GM18511 (cell line): ENCODE measurements at regions not wholly inside any gene's neighbourhood (a gene's known extent, or its start where the extent isn't known, plus 50 kb on each side); places are given as distances from the start of the nearest gene placed in this dataset.

Experiments used
- ATAC-seq: cut with Tn5 transposase; IDR thresholded peaks from one replicate; pipeline ENCODE4 v1.9.1; 2021; ENCODE audit warnings: mild to moderate bottlenecking, moderate library complexity; ENCODE audit not compliant: unreplicated experiment

GRCh38 chr20:53838311-53838868 lies 232.0 kb downstream of the BCAS1 start:
- ATAC-seq = no peak

DNA sequence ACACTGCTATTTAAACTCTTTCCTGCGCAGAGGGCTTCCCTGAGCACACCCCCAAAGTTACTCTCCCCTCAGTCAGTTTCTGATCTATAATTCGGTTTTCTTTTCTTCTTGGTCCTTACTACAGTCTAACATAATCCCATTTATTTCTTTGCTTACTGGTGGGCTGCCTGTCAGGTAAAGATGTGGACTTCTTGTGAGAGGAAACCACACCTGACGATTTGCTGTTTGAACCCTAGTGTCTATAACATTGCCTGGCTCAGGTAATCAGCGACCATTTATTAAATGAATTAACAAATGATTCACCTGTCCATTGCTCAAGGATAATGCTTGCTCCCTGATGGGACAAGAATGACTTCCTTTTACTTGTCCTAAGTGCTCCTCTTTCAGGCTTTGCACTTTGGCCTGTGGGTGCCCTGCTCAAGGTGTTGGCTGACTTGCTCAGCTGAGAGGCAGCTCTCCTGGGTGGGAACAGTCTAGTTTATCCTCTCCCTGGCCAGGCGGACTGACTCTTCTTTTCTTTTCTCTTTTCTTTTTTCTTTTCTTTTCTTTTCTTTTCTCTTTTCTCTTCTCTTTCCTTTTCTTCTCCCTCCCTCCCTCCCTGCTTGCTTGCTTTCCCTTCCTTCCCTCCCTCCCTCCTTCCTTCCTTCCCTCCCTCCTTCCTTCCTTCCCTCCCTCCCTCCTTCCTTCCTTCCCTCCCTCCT lies 233.1 kb downstream of the BCAS1 start:
- no peak for ATAC-seq

- ATAC-seq = no peak
Observed at GRCh38 chr20:53834749-53835148, 235.6 kb downstream of the BCAS1 start.

- peak; percentile 44 for ATAC-seq
Observed at GRCh38 chr20:53834062-53834442, 236.3 kb downstream of the BCAS1 start.

DNA sequence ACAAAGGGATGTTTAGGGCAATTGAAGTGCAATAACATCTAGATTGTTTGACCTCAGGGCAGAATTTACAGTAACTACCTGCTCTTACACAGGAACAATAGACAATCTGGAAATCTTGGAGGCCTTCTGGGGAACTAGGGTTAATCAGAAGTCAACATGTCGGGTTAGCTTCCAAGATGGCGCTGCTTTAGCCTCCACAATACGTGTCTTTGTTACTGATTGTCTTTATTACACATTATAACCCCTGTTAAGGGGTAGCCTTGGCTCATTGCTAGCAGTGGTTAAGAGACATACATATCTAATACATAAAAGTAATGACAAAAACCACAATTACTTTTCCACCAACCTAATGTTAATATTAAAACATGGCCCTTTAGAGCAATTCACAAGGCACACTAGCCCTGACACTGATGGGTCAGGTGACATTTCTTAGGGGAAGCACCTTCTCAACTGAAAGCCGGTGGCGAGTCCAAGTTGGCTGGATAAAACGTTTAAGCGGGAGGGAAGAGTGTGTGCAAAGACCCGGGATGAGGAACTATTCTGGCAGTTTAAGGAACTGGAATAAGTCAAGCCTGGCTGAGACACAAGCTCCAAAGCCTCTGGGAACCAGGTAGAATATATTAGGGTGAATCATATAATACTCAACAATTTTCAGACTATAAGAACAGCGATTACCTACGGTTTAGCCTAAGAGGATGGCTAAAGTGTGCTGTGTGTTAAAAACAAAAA lies 236.9 kb downstream of the BCAS1 start:
- ATAC-seq = peak; percentile 18

GRCh38 chr20:53832499-53832898 lies 237.9 kb downstream of the BCAS1 start:
- ATAC-seq = no peak

DNA sequence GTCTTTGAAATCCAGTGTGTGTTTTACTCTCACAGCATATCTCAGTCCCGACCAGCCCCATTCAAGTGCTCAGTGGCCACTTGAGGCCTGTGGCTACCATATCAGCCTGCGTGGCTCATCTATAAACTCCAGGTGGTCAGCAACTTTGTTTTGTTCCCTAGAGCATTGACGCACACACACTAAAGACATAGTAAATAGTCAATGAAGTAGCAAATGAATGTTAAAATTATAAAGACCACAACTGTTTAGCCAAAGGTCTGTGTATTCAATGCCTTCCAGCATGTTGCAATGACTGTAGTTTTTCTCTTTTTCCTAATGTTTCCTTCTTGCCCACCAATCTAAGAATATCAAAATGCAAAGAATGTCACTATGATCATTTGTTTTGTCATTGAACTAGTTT lies 238.2 kb upstream of the ZNF217 start:
- ATAC-seq = no peak

DNA sequence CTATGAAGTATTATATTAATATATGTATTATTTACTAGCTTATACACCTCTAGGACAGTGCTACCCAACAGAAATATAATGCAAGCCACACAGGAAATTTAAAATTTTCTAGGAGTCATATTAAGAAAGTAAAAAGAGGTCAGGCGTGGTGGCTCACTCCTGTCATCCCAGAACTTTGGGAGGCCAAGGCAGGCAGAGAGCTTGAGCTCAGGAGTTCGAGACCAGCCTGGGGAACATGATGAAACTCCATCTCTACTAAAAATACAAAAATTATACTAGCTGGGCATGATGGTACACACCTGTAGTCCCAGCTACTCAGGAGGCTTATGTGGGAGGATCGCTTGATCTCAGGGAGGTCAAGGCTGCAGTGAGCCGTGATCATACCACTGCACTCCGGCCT lies 237.6 kb upstream of the ZNF217 start:
- no peak for ATAC-seq

DNA sequence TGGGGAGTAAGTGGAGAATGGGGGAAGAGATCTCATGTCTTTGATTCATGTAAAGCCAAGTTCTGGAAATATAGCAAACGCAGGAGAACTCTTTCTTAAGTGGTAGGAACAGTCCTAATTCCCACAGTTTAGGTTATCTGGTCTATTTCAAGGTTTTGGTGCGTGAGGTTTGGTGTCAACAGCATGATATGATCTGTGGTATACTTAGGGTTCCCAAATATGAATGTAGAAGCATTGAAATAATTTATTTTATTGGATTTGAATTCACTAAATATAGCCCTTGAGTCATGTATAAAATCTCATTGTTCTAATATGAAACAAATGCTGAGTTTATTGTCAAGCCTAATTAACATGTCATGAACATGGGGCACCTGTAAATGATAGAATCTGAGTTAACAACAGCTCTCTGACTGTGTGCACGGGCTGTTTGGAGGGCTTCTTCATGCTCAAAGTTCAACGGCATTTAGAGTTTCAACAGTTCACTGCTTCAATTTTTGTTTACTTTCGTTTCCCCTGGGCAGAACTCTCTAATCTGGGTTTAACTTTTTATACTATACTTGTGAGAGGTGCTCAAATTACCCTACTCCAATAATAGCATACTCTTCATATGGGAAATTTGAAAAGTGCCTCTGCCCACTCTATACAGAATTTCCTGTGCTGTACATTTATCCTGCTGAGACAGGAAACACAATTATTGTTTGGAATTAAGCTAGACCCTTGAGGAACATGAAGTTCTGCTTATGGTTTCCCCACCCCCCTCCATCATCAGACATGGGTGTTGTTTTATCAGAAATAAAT lies 236.3 kb upstream of the ZNF217 start:
- ATAC-seq = peak; percentile 37

- no peak for ATAC-seq
Observed at GRCh38 chr20:53829255-53829723, 235.7 kb upstream of the ZNF217 start.

GRCh38 chr20:53828682-53829254 lies 235.1 kb upstream of the ZNF217 start:
- ATAC-seq = no peak

DNA sequence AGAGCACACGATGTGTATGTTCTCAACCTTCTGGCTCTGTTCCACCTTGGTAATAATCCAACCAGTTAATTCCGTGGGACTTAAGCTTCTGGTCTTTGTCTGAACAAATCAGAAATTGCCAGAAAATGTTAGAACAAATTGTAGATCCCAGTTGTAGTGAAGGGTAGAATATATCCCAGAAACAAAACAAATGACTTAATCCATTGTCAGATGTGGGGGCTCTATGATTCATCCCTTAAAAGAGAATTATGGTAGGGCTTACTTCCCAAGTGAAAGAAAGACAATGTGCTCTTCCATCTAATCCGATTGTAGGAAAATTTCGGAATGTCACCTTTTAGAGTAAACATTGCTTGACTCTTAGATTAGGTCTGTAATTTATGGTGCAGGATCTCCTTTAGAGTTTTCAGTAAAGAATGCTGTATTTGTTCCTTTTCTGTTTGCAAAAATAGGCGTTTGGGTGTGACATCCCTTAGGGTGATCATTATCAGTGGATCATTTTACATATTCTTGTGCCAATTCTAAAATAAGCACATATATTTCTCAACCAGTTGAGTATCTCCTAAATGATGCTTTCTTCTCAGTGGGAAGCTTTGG lies 234.5 kb upstream of the ZNF217 start:
- no peak for ATAC-seq

DNA sequence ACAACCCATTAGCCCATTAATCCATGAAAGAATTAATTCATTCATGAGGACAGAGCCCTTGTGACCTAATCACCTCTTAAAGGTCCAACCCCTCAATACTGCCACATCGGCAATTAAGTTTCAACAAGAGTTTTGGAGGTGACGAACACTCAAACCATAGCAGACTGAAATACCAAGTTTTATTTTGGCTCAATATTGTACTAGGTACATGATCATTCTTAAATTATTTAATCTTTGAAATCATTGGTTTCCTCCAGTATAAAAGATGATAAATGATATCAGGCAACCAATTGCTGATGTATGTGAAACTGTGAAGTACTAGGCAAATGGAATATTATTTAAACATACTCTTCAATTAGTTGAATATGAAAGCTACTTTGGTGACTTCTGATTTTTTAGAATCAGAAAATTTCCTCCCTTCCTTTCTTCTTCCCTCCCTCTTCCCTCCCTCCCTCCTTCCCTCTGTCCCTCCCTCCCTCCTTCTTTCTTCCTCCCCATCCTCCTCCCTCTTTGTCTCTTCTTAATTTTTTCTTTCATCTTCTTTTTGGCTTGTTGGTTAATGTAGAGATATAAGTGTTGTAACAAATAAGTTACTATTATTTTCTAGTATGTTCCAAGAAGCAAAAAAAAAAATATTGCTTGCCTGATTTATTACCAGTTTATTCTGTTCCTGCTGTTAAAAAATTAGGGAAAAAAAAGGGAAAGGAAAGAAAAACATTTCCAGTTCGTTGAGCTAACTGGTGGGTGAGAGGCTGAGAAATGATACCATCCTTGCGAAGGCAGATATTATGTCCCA lies 233.9 kb upstream of the ZNF217 start:
- ATAC-seq = no peak

GRCh38 chr20:53826597-53827291 lies 233.1 kb upstream of the ZNF217 start:
- peak; percentile 87 for ATAC-seq

- ATAC-seq = no peak
Observed at GRCh38 chr20:53826090-53826489, 232.5 kb upstream of the ZNF217 start.

DNA sequence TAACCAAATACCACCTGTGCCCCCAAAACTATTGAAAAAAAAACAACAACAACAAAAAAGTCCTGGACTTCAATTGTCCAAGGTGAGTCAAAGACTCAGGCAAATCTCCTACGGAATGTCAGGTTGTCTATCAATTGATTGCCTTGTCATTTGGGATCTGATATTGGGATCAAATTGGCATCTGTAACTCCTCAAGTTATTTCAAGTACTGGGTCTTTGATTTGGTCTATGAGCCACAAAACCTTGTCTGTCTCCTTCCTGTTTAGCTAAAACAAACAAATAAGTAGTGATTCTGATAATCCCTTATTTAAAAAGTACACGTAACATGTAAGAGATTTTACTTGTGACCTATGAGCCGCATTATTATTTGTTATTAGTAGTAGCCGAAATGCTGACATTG lies 231.6 kb upstream of the ZNF217 start:
- no peak for ATAC-seq

DNA sequence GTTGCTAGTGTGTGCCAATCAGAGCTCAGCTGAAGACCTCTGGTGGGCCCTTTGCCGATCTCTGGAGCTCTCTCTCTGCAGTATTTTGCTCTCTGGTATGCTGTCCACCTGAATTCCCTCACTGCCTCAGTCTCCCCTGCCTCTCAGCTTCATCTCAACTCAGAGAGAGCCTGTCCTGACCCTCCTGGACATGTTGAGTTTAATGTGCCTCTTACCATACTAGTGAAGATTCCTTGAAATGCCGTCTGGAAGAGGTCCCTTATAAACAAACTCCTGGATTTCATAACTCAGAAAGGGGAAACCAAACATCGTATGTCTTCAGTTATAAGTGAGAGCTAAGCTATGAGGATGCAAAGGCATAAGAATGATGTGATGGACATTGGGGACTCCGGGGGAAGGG lies 231.1 kb upstream of the ZNF217 start:
- no peak for ATAC-seq

DNA sequence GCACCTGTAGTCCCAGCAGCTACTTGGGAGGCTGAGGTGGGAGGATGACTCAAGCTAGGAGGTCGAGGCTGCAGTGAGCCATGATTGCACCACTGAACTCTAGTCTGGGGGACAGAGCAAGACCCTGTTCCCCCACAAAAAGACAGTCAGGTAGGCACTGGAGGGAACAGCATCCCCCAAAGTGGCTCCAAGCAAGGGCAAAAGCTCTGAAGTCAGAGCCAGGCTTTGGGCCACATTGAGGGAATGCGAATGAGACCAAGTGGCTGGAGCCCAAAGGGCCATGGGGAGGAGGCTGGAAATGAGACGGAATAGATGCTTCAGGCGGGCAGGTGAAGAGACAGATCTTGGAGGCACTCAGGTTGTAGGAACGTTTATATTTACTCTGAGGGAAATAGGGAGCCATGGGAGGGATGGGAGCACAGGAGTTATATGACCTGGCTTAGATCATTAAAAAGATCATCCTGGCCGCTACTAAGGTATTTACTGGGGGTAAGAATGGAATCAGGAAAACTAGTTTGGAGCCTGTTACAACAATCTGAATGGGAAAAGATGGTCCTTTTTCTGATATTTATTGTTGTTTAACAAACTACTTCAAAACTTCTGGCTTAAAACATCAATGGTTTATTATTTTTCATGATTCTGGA lies 229.6 kb upstream of the ZNF217 start:
- no peak for ATAC-seq

GRCh38 chr20:53822534-53822933 lies 228.9 kb upstream of the ZNF217 start:
- no peak for ATAC-seq
